ENCODE measurements at regions not wholly inside any gene's neighbourhood (a gene's known extent, or its start where the extent isn't known, plus 50 kb on each side); places are given as distances from the start of the nearest gene placed in this dataset.
A peak's percentile ranks its signal among the peaks of the same experiment; 100 is the strongest.

- TF ChIP-seq, protein P1, sequence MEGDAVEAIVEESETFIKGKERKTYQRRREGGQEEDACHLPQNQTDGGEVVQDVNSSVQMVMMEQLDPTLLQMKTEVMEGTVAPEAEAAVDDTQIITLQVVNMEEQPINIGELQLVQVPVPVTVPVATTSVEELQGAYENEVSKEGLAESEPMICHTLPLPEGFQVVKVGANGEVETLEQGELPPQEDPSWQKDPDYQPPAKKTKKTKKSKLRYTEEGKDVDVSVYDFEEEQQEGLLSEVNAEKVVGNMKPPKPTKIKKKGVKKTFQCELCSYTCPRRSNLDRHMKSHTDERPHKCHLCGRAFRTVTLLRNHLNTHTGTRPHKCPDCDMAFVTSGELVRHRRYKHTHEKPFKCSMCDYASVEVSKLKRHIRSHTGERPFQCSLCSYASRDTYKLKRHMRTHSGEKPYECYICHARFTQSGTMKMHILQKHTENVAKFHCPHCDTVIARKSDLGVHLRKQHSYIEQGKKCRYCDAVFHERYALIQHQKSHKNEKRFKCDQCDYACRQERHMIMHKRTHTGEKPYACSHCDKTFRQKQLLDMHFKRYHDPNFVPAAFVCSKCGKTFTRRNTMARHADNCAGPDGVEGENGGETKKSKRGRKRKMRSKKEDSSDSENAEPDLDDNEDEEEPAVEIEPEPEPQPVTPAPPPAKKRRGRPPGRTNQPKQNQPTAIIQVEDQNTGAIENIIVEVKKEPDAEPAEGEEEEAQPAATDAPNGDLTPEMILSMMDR (IDR thresholded peaks at IDR 0.05; ENCODE audit: low read depth, low read length, missing input control), result no peak
These were observed 634.7 kb downstream of the PCDH17 start (continued) for GRCh38 chr13:58266271-58266670.

GRCh38 chr13:58298556-58299135 lies 667.1 kb downstream of the PCDH17 start:
- Histone ChIP-seq H3K4me1 (ENCODE audit: control insufficient read depth in 4 of 4, insufficient read depth in 4 of 4, low read length in 3 of 4) (peaks cover 4 to 13% (median 7%) of the 10 kb centered on the region in 4 donors), H3K9ac (ENCODE audit: low read depth in 1 of 2, low read length in 2 of 2) (no peak overlapping the region), H3K4me3 (ENCODE audit: low read depth in 1 of 3, low read length in 3 of 3) (no peak overlapping the region), H3K9me3 (ENCODE audit: control insufficient read depth in 4 of 4, low read length in 3 of 4) (no peaks in the 10 kb centered on the region), H3K27me3 (ENCODE audit: control insufficient read depth in 4 of 4, insufficient read depth in 4 of 4, low read length in 3 of 4) (no peaks in the 10 kb centered on the region), H3K36me3 (ENCODE audit: control insufficient read depth in 4 of 4, insufficient read depth in 3 of 4, low read depth in 1 of 4, low read length in 3 of 4) (no peaks in the 10 kb centered on the region), H3K27ac (ENCODE audit: low read depth in 1 of 2, low read length in 2 of 2) (no peak overlapping the region)
- DNase-seq (ENCODE audit: low spot score), result no peak
- WGBS, result 37% methylated on average over 4 of the region's 4 CpGs
- TF ChIP-seq, protein P1 (IDR thresholded peaks at IDR 0.05; ENCODE audit: low read depth, low read length, missing input control), result no peak
- TF ChIP-seq TAF1 (conservative IDR thresholded peaks at IDR 0.05) (no peak), FOXA1 (IDR thresholded peaks at IDR 0.05) (no peak), REST (IDR thresholded peaks at IDR 0.05) (no peak), RXRA (IDR thresholded peaks at IDR 0.05) (peak; percentile 34 to 39), EGR1 (IDR thresholded peaks at IDR 0.05; ENCODE audit: low read depth in 2 of 2) (no peak), NR2F2 (IDR thresholded peaks at IDR 0.05) (no peak), JUND (IDR thresholded peaks at IDR 0.05) (no peak), SP1 (IDR thresholded peaks at IDR 0.05) (peak; percentile 51), HNF4A (conservative IDR thresholded peaks at IDR 0.05) (peak; percentile 57 to 63), HNF4G (IDR thresholded peaks at IDR 0.05) (no peak)

- no peak overlapping the region for H3K27ac ChIP-seq (ENCODE audit: low read depth in 1 of 2, low read length in 2 of 2)
- H3K4me1 ChIP-seq (ENCODE audit: control insufficient read depth in 4 of 4, insufficient read depth in 4 of 4, low read length in 3 of 4), result peaks cover 4 to 13% (median 7%) of the 10 kb centered on the region in 4 donors
- H3K9me3 ChIP-seq (ENCODE audit: control insufficient read depth in 4 of 4, low read length in 3 of 4), result no peaks in the 10 kb centered on the region
- H3K9ac ChIP-seq (ENCODE audit: low read depth in 1 of 2, low read length in 2 of 2), result no peak overlapping the region
- no peak overlapping the region for H3K4me3 ChIP-seq (ENCODE audit: low read depth in 1 of 3, low read length in 3 of 3)
- H3K27me3 ChIP-seq (ENCODE audit: control insufficient read depth in 4 of 4, insufficient read depth in 4 of 4, low read length in 3 of 4), result no peaks in the 10 kb centered on the region
- no peaks in the 10 kb centered on the region for H3K36me3 ChIP-seq (ENCODE audit: control insufficient read depth in 4 of 4, insufficient read depth in 3 of 4, low read depth in 1 of 4, low read length in 3 of 4)
- DNase-seq (ENCODE audit: low spot score), result no peak
- TF ChIP-seq YY1 (IDR thresholded peaks at IDR 0.05), result no peak
- no peak for TF ChIP-seq RAD21 (IDR thresholded peaks at IDR 0.05)
- no peak for TF ChIP-seq RXRA (IDR thresholded peaks at IDR 0.05)
- no peak for TF ChIP-seq REST (IDR thresholded peaks at IDR 0.05)
- no peak for TF ChIP-seq FOXA1 (IDR thresholded peaks at IDR 0.05)
- no peak for TF ChIP-seq HNF4A (conservative IDR thresholded peaks at IDR 0.05)
- no peak for TF ChIP-seq GABPA (IDR thresholded peaks at IDR 0.05 in 1 of 2, conservative IDR thresholded peaks at IDR 0.05 in 1 of 2)
These were observed 668.7 kb downstream of the PCDH17 start for GRCh38 chr13:58300224-58300623.
